HT1080 (cell line): ENCODE measurements at regions not wholly inside any gene's neighbourhood (a gene's known extent, or its start where the extent isn't known, plus 50 kb on each side); places are given as distances from the start of the nearest gene placed in this dataset.
"Not testable (repeated sequence)": the region's sequence is repeated elsewhere in the genome, so short reads cannot be mapped to it uniquely, and the experiment has no call there.

Experiments used
- DNase-seq: peaks from one replicate; pipeline ENCODE4 v3.0.0-alpha.2; 2015; ENCODE audit warnings: low read depth

GRCh38 chr10:27390681-27391080 is 113.4 kb upstream of the RAB18 start:
- no peak for DNase-seq

GRCh38 chr10:27388761-27389399 is 115.2 kb upstream of the RAB18 start:
- no peak for DNase-seq

- peak; percentile 44 for DNase-seq
These were observed 120.2 kb upstream of the RAB18 start for GRCh38 chr10:27383595-27384542.

- DNase-seq: no peak
These were observed 121.9 kb upstream of the RAB18 start for GRCh38 chr10:27382176-27382575.

- no peak for DNase-seq
These were observed 123.2 kb upstream of the RAB18 start for GRCh38 chr10:27380929-27381358.

GRCh38 chr10:27379041-27379440 is 125.1 kb upstream of the RAB18 start:
- not testable (repeated sequence) for DNase-seq

GRCh38 chr10:27373566-27374160 is 130.4 kb upstream of the RAB18 start:
- DNase-seq: no peak

- DNase-seq: no peak
These were observed 131.5 kb upstream of the ACBD5 start for GRCh38 chr10:27372095-27372494.

- not testable (repeated sequence) for DNase-seq
These were observed 130.8 kb upstream of the ACBD5 start for GRCh38 chr10:27371375-27371774.

- DNase-seq: no peak
These were observed 129.3 kb upstream of the ACBD5 start for GRCh38 chr10:27369880-27370279.

- DNase-seq: no peak
These were observed 128.1 kb upstream of the ACBD5 start for GRCh38 chr10:27368706-27369105.

GRCh38 chr10:27366769-27367168 is 126.2 kb upstream of the ACBD5 start:
- DNase-seq: no peak

GRCh38 chr10:27364028-27364427 is 123.4 kb upstream of the ACBD5 start:
- DNase-seq: no peak

GRCh38 chr10:27360581-27361172 is 120.1 kb upstream of the ACBD5 start:
- DNase-seq: peak; percentile 57

GRCh38 chr10:27359792-27360355 is 119.3 kb upstream of the ACBD5 start:
- no peak for DNase-seq

GRCh38 chr10:27356738-27357137 is 116.1 kb upstream of the ACBD5 start:
- no peak for DNase-seq

- DNase-seq: no peak
These were observed 115.4 kb upstream of the ACBD5 start for GRCh38 chr10:27355918-27356573.

- DNase-seq: not testable (repeated sequence)
These were observed 114.2 kb upstream of the ACBD5 start for GRCh38 chr10:27354643-27355270.

GRCh38 chr10:27354100-27354499 is 113.5 kb upstream of the ACBD5 start:
- not testable (repeated sequence) for DNase-seq

GRCh38 chr10:27349987-27350386 is 109.4 kb upstream of the ACBD5 start:
- DNase-seq: no peak
